Keratinocyte (primary cell): ENCODE measurements at regions not wholly inside any gene's neighbourhood (a gene's known extent, or its start where the extent isn't known, plus 50 kb on each side); places are given as distances from the start of the nearest gene placed in this dataset.

Experiments used
- DNase-seq: peaks from one replicate; pipeline ENCODE4 v3.0.0-alpha.2; 2011; ENCODE audit warnings: low read depth, missing footprints, low spot score
- FAIRE-seq: peaks from 2 replicates; lab custom pipeline; 2011; peaks lifted over from hg19 to GRCh38; lab: Jason Lieb, UNC
- H2AFZ ChIP-seq: 2 replicates; pipeline ENCODE4 v1.6.0; 2012; ENCODE audit warnings: low read length, control low read depth, inconsistent platforms; ENCODE audit not compliant: control insufficient read depth
- H3K27ac ChIP-seq: 2 replicates; pipeline ENCODE4 v1.5.1; 2011; ENCODE audit warnings: low read length; ENCODE audit not compliant: control insufficient read depth, insufficient read depth
- H3K27me3 ChIP-seq: 3 replicates; pipeline ENCODE4 v1.6.0; 2011; ENCODE audit warnings: low read length; ENCODE audit not compliant: control insufficient read depth, insufficient read depth; ENCODE audit errors: extremely low read depth
- H3K36me3 ChIP-seq, 2 experiments: 2 replicates in 1 of 2; 3 replicates in 1 of 2; pipeline ENCODE4 v1.5.1; 2011; ENCODE audit warnings: low read length in 2 of 2, mild to moderate bottlenecking in 1 of 2; ENCODE audit not compliant: control insufficient read depth in 2 of 2, insufficient read depth in 2 of 2; ENCODE audit errors: extremely low read depth in 1 of 2
- H3K4me1 ChIP-seq: 3 replicates; pipeline ENCODE4 v1.5.1; 2011; ENCODE audit warnings: low read length; ENCODE audit not compliant: control insufficient read depth, insufficient read depth; ENCODE audit errors: extremely low read depth
- H3K4me2 ChIP-seq: 3 replicates; pipeline ENCODE4 v1.6.0; 2011; ENCODE audit warnings: low read depth, low read length; ENCODE audit not compliant: control insufficient read depth, insufficient read depth; ENCODE audit errors: extremely low read depth
- H3K4me3 ChIP-seq, 3 experiments: fragments of 200-600 bp in 1 of 3; sonication (generic) in 1 of 3; 2 replicates in 2 of 3; 3 replicates in 1 of 3; pipeline ENCODE4 v1.5.1; 2011 to 2016; ENCODE audit warnings: low read length in 3 of 3, mild to moderate bottlenecking in 3 of 3, control low read depth in 2 of 3, inconsistent platforms in 1 of 3, low read depth in 1 of 3, mixed read lengths in 1 of 3, mixed run types in 1 of 3, moderate library complexity in 1 of 3; ENCODE audit not compliant: control insufficient read depth in 2 of 3, insufficient read depth in 2 of 3; ENCODE audit errors: extremely low read depth in 1 of 3
- H3K79me2 ChIP-seq: 2 replicates; pipeline ENCODE4 v1.6.0; 2012; ENCODE audit warnings: low read length; ENCODE audit not compliant: control insufficient read depth, insufficient read depth
- H3K9ac ChIP-seq: 3 replicates; pipeline ENCODE4 v1.6.0; 2011; ENCODE audit warnings: low read length; ENCODE audit not compliant: control insufficient read depth, insufficient read depth; ENCODE audit errors: extremely low read depth
- H3K9me1 ChIP-seq: 3 replicates; pipeline ENCODE4 v1.6.0; 2011; ENCODE audit warnings: low read length; ENCODE audit not compliant: control insufficient read depth, insufficient read depth; ENCODE audit errors: extremely low read depth
- H3K9me3 ChIP-seq: 2 replicates; pipeline ENCODE4 v1.5.1; 2012; ENCODE audit warnings: low read depth, low read length; ENCODE audit not compliant: control insufficient read depth
- H4K20me1 ChIP-seq: 3 replicates; pipeline ENCODE4 v1.6.0; 2011; ENCODE audit warnings: low read length; ENCODE audit not compliant: control insufficient read depth, insufficient read depth; ENCODE audit errors: extremely low read depth
- EZH2 ChIP-seq: IDR thresholded peaks from one replicate; pipeline ENCODE4 v1.6.1; 2012; ENCODE audit warnings: inconsistent platforms, mild to moderate bottlenecking, low read length, moderate library complexity
- dilution Hi-C: fragments of 300-500 bp; cut with MboI; formaldehyde crosslinking; loops from one replicate; pipeline ENCODE4 v1.7.0; 2020; ENCODE audit warnings: low sequenced_read_pairs; ENCODE audit not compliant: extremely low pct_ligation_motif_present
- TF ChIP-seq, protein P1 (sequence below), 3 experiments: IDR thresholded peaks in 1 of 3; conservative IDR thresholded peaks in 1 of 3; optimal IDR thresholded peaks in 1 of 3; 2 replicates in 2 of 3; 3 replicates in 1 of 3; pipeline versions ENCODE3 to v1.5.1; 2011; ENCODE audit warnings: low read length in 3 of 3, mild to moderate bottlenecking in 3 of 3, moderate library complexity in 2 of 3, control low read depth in 1 of 3, inconsistent platforms in 1 of 3; ENCODE audit not compliant: insufficient read depth in 2 of 3; ENCODE audit errors: extremely low read depth in 1 of 3

DNA sequence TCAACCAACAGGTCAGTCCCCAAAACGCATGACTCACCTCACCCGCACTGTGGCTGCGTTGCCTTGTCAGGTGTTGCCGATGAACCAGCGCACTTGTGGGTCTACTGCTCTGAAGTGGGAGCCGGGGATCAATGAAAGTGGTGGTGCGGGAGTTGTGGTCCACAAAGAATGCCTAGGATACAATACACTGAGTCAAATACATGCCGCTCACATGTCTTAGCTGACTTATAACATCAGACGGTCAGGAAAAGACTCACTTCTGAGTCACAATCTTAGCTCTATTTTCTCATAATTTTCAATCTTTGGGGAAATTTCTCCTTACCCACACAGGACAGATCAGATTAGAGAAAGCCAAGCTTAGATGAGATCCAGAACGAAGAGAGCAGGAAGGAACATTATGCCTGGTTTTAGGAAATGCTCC is 107.1 kb upstream of the STK17B start:
- Histone ChIP-seq H3K9me1 (no peaks in the 10 kb centered on the region), H3K27me3 (no peaks in the 10 kb centered on the region), H3K4me3 (no peak overlapping the region), H3K9ac (no peak overlapping the region), H4K20me1 (no peaks in the 10 kb centered on the region), H2AFZ (no peak overlapping the region), H3K4me1 (no peaks in the 10 kb centered on the region), H3K79me2 (no peaks in the 10 kb centered on the region), H3K9me3 (no peaks in the 10 kb centered on the region), H3K36me3 (no peaks in the 10 kb centered on the region), H3K4me2 (no peak overlapping the region), H3K27ac (no peak overlapping the region)
- FAIRE-seq (no peak), DNase-seq (no peak)
- TF ChIP-seq, protein P1, sequence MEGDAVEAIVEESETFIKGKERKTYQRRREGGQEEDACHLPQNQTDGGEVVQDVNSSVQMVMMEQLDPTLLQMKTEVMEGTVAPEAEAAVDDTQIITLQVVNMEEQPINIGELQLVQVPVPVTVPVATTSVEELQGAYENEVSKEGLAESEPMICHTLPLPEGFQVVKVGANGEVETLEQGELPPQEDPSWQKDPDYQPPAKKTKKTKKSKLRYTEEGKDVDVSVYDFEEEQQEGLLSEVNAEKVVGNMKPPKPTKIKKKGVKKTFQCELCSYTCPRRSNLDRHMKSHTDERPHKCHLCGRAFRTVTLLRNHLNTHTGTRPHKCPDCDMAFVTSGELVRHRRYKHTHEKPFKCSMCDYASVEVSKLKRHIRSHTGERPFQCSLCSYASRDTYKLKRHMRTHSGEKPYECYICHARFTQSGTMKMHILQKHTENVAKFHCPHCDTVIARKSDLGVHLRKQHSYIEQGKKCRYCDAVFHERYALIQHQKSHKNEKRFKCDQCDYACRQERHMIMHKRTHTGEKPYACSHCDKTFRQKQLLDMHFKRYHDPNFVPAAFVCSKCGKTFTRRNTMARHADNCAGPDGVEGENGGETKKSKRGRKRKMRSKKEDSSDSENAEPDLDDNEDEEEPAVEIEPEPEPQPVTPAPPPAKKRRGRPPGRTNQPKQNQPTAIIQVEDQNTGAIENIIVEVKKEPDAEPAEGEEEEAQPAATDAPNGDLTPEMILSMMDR (optimal IDR thresholded peaks at IDR 0.05 in 1 of 3, IDR thresholded peaks at IDR 0.05 in 1 of 3, conservative IDR thresholded peaks at IDR 0.05 in 1 of 3; ENCODE audit: extremely low read depth in 1 of 3, insufficient read depth in 2 of 3, low read length in 3 of 3) = no peak
- TF ChIP-seq EZH2 = no peak
- dilution Hi-C loops = no loop called here

DNA sequence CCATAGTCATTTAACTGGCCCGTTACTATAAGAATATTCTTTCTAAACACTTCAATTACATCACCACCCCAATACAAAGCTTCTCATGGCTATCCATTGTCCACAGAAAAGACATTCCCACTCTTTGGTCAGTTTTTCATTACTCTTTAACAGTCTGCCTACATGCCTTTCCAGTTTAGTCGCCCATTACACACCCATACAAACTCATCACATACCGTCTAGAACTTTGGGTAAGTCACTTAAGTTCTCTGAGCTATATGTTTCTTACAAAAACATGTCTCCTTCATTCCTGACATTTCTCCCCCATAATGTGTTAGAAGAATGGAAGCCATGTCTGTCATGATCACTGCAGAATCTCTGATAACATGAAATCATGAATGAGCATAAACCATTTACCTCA is 108.2 kb upstream of the STK17B start:
- Histone ChIP-seq H3K9ac (no peak overlapping the region), H3K9me1 (no peaks in the 10 kb centered on the region), H3K4me1 (no peaks in the 10 kb centered on the region), H3K4me2 (no peak overlapping the region), H3K27me3 (no peaks in the 10 kb centered on the region), H2AFZ (no peak overlapping the region), H3K9me3 (no peaks in the 10 kb centered on the region), H3K36me3 (no peaks in the 10 kb centered on the region), H3K79me2 (no peaks in the 10 kb centered on the region), H3K4me3 (no peak overlapping the region), H3K27ac (no peak overlapping the region), H4K20me1 (no peaks in the 10 kb centered on the region)
- dilution Hi-C loops = no loop called here
- TF ChIP-seq EZH2 = no peak
- TF ChIP-seq, protein P1 (optimal IDR thresholded peaks at IDR 0.05 in 1 of 3, IDR thresholded peaks at IDR 0.05 in 1 of 3, conservative IDR thresholded peaks at IDR 0.05 in 1 of 3; ENCODE audit: extremely low read depth in 1 of 3, insufficient read depth in 2 of 3, low read length in 3 of 3) = no peak
- FAIRE-seq (no peak), DNase-seq (no peak)
